GM21529 (cell line): ENCODE measurements at regions not wholly inside any gene's neighbourhood (a gene's known extent, or its start where the extent isn't known, plus 50 kb on each side); places are given as distances from the start of the nearest gene placed in this dataset.

Source experiments
- ATAC-seq: cut with Tn5 transposase; IDR thresholded peaks from one replicate; pipeline ENCODE4 v1.9.1; 2021; ENCODE audit not compliant: unreplicated experiment

GRCh38 chr3:150074697-150075416, 104.2 kb upstream of the PFN2 start:
- ATAC-seq, result peak; percentile 79

GRCh38 chr3:150074277-150074676, 103.6 kb upstream of the PFN2 start:
- ATAC-seq, result peak; percentile 81

GRCh38 chr3:150073513-150073912, 102.8 kb upstream of the PFN2 start:
- no peak for ATAC-seq

- no peak for ATAC-seq
Measured at GRCh38 chr3:150073031-150073430, 102.3 kb upstream of the PFN2 start.

- ATAC-seq, result no peak
Measured at GRCh38 chr3:150072576-150072975, 101.9 kb upstream of the PFN2 start.

- no peak for ATAC-seq
Measured at GRCh38 chr3:150070271-150070670, 99.6 kb upstream of the PFN2 start.

GRCh38 chr3:150069633-150070032, 98.9 kb upstream of the PFN2 start:
- ATAC-seq, result no peak

- no peak for ATAC-seq
Measured at GRCh38 chr3:150069154-150069527, 98.4 kb upstream of the PFN2 start.

- ATAC-seq, result no peak
Measured at GRCh38 chr3:150068440-150069153, 97.9 kb upstream of the PFN2 start.

- ATAC-seq, result no peak
Measured at GRCh38 chr3:150067561-150067960, 96.9 kb upstream of the PFN2 start.

GRCh38 chr3:150064971-150065370, 94.3 kb upstream of the PFN2 start:
- ATAC-seq, result no peak

GRCh38 chr3:150063237-150063636, 92.5 kb upstream of the PFN2 start:
- no peak for ATAC-seq

- ATAC-seq, result no peak
Measured at GRCh38 chr3:150062492-150062891, 91.8 kb upstream of the PFN2 start.

GRCh38 chr3:150061288-150062024, 90.8 kb upstream of the PFN2 start:
- no peak for ATAC-seq

GRCh38 chr3:150059729-150060128, 89.0 kb upstream of the PFN2 start:
- ATAC-seq, result no peak

GRCh38 chr3:150059241-150059640, 88.5 kb upstream of the PFN2 start:
- ATAC-seq, result no peak

GRCh38 chr3:150057227-150057626, 86.5 kb upstream of the PFN2 start:
- ATAC-seq, result no peak

- ATAC-seq, result no peak
Measured at GRCh38 chr3:150055332-150055731, 84.6 kb upstream of the PFN2 start.

- ATAC-seq, result no peak
Measured at GRCh38 chr3:150054635-150055034, 83.9 kb upstream of the PFN2 start.

GRCh38 chr3:150050510-150050909, 79.8 kb upstream of the PFN2 start:
- no peak for ATAC-seq

- ATAC-seq, result no peak
Measured at GRCh38 chr3:150049317-150049716, 78.6 kb upstream of the PFN2 start.

- no peak for ATAC-seq
Measured at GRCh38 chr3:150041877-150042276, 71.2 kb upstream of the PFN2 start.
